ENCODE measurements at regions not wholly inside any gene's neighbourhood (a gene's known extent, or its start where the extent isn't known, plus 50 kb on each side); places are given as distances from the start of the nearest gene placed in this dataset.

GRCh38 chr5:8827696-8828095 lies 718.2 kb downstream of the SEMA5A start:
- Histone ChIP-seq H4K20me1 (ENCODE audit: insufficient read depth, low read length) (no peaks in the 10 kb centered on the region), H3K27ac (ENCODE audit: extremely low read length, insufficient read depth, low read length) (no peak overlapping the region), H3K4me1 (ENCODE audit: insufficient read depth, low read length) (no peaks in the 10 kb centered on the region), H3K4me3 (replicated peaks in 1 of 3; ENCODE audit: insufficient read depth in 1 of 3, low read depth in 2 of 3, low read length in 3 of 3) (no peak overlapping the region), H3K9ac (ENCODE audit: insufficient read depth, low read depth, low read length) (no peak overlapping the region), H3K79me2 (ENCODE audit: insufficient read depth, low read length) (no peaks in the 10 kb centered on the region), H3K27me3 (ENCODE audit: control insufficient read depth in 1 of 2, insufficient read depth in 2 of 2, low read length in 2 of 2) (no peaks in the 10 kb centered on the region), H3K4me2 (ENCODE audit: low read depth, low read length) (no peak overlapping the region), H2AFZ (ENCODE audit: low read length) (no peak overlapping the region), H3K36me3 (replicated peaks in 1 of 2; ENCODE audit: control insufficient read depth in 1 of 2, insufficient read depth in 2 of 2, low read length in 2 of 2) (no peaks in the 10 kb centered on the region), H3K9me3 (ENCODE audit: low read length) (peaks cover 94% of the 10 kb centered on the region)
- no peak for ATAC-seq
- no peak for FAIRE-seq
- ChIA-PET POLR2A (no interaction called here), CTCF (ENCODE audit: low intra/inter-chr PET ratio, low total read pairs) (no interaction called here)
- DNase-seq (ENCODE audit: low spot score), result no peak
- in situ Hi-C loops (cut with HindIII; ENCODE audit: extremely low pct_ligation_motif_present, low pct_unique_long_range_greater_than_20kb) (no loop called here), intact Hi-C loops (cut with micrococcal nuclease; ENCODE audit: unreplicated experiment) (no loop called here)
- no TSS peak for BruUV-seq (replicated peaks)
- 2% methylated on average over 4 of the region's 4 CpGs for WGBS (ENCODE audit: low lambda C conversion rate)
- TF ChIP-seq GATAD2A (CRISPR knock-in tag; IDR thresholded peaks at IDR 0.05), result no peak
- no peak for TF ChIP-seq ZNF781 (CRISPR knock-in tag; IDR thresholded peaks at IDR 0.05; ENCODE audit: borderline replicate concordance, not compliant biosample characterization)
- TF ChIP-seq RARA (CRISPR knock-in tag; IDR thresholded peaks at IDR 0.05), result no peak
- TF ChIP-seq ZSCAN5A (CRISPR knock-in tag; IDR thresholded peaks at IDR 0.05; ENCODE audit: borderline replicate concordance), result no peak
- no peak for TF ChIP-seq ZFY (CRISPR knock-in tag; IDR thresholded peaks at IDR 0.05)
- no peak for TF ChIP-seq SNRNP70 (IDR thresholded peaks at IDR 0.05; ENCODE audit: low read depth, low read length)
- TF ChIP-seq ELK4 (CRISPR knock-in tag; IDR thresholded peaks at IDR 0.05; ENCODE audit: borderline replicate concordance), result no peak
- TF ChIP-seq NFIB (CRISPR knock-in tag; IDR thresholded peaks at IDR 0.05; ENCODE audit: borderline replicate concordance), result no peak
- TF ChIP-seq BCLAF1 (IDR thresholded peaks at IDR 0.05), result no peak
- TF ChIP-seq NFATC3 (CRISPR knock-in tag; IDR thresholded peaks at IDR 0.05), result no peak
- TF ChIP-seq ZSCAN25 (CRISPR knock-in tag; IDR thresholded peaks at IDR 0.05), result no peak
- no peak for TF ChIP-seq POGK (CRISPR knock-in tag; conservative IDR thresholded peaks at IDR 0.05)
- TF ChIP-seq ARNT2 (CRISPR knock-in tag; IDR thresholded peaks at IDR 0.05; ENCODE audit: low read depth), result no peak
- no peak for TF ChIP-seq ZNF160 (CRISPR knock-in tag; IDR thresholded peaks at IDR 0.05)
- no peak for TF ChIP-seq CENPX (CRISPR knock-in tag; IDR thresholded peaks at IDR 0.05)
- TF ChIP-seq ZNF343 (CRISPR knock-in tag; IDR thresholded peaks at IDR 0.05), result no peak
- no peak for TF ChIP-seq ZNF282 (IDR thresholded peaks at IDR 0.05; ENCODE audit: partially characterized antibody)
- TF ChIP-seq PHF8 (CRISPR knock-in tag; IDR thresholded peaks at IDR 0.05), result no peak
- TF ChIP-seq, protein P1, sequence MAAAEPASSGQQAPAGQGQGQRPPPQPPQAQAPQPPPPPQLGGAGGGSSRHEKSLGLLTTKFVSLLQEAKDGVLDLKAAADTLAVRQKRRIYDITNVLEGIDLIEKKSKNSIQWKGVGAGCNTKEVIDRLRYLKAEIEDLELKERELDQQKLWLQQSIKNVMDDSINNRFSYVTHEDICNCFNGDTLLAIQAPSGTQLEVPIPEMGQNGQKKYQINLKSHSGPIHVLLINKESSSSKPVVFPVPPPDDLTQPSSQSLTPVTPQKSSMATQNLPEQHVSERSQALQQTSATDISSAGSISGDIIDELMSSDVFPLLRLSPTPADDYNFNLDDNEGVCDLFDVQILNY (CRISPR knock-in tag; conservative IDR thresholded peaks at IDR 0.05), result no peak
